ENCODE measurements at regions not wholly inside any gene's neighbourhood (a gene's known extent, or its start where the extent isn't known, plus 50 kb on each side); places are given as distances from the start of the nearest gene placed in this dataset.
"Not testable (repeated sequence)": the region's sequence is repeated elsewhere in the genome, so short reads cannot be mapped to it uniquely, and the experiment has no call there.

DNA sequence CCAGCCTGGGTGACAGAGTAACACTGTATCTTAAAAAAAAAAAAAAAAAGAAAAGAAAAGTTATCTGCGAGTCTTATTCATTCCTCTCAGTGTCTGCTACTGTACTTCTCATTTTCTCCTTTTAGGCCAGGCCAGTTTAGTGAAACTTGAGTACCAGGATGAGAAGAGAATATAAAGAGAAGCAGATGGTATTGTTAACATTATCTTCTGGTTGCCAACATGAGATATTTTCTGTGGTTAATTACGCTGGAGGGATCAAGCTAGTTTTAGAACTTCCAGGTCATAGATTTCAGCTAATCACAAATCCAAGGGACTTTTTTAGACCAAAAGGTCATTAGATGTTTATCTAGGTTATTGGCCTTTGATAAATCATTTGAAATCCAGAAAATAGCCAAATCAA is 252.6 kb upstream of the SMIM30 start:
- no peak overlapping the region for H3K9ac ChIP-seq (ENCODE audit: low read depth, low read length)
- no peaks in the 10 kb centered on the region for H3K36me3 ChIP-seq (ENCODE audit: insufficient read depth, low read length)
- no peaks in the 10 kb centered on the region for H3K27me3 ChIP-seq (ENCODE audit: control insufficient read depth, insufficient read depth, low read length)
- H3K9me3 ChIP-seq (replicated peaks; ENCODE audit: low read length), result no peaks in the 10 kb centered on the region
- peaks cover 6% of the 10 kb centered on the region for H3K4me1 ChIP-seq (ENCODE audit: control insufficient read depth, insufficient read depth, low read length)
- H3K4me2 ChIP-seq (ENCODE audit: low read length), result no peak overlapping the region
- H3K4me3 ChIP-seq (ENCODE audit: low read length), result no peak overlapping the region

GRCh38 chr7:113368256-113368655 is 249.9 kb upstream of the SMIM30 start:
- Histone ChIP-seq H3K9ac (ENCODE audit: low read depth, low read length) (no peak overlapping the region), H3K27me3 (ENCODE audit: control insufficient read depth, insufficient read depth, low read length) (no peaks in the 10 kb centered on the region), H3K4me1 (ENCODE audit: control insufficient read depth, insufficient read depth, low read length) (peaks cover 6% of the 10 kb centered on the region), H3K36me3 (ENCODE audit: insufficient read depth, low read length) (no peaks in the 10 kb centered on the region), H3K9me3 (replicated peaks; ENCODE audit: low read length) (no peaks in the 10 kb centered on the region), H3K4me3 (ENCODE audit: low read length) (no peak overlapping the region), H3K4me2 (ENCODE audit: low read length) (no peak overlapping the region)

DNA sequence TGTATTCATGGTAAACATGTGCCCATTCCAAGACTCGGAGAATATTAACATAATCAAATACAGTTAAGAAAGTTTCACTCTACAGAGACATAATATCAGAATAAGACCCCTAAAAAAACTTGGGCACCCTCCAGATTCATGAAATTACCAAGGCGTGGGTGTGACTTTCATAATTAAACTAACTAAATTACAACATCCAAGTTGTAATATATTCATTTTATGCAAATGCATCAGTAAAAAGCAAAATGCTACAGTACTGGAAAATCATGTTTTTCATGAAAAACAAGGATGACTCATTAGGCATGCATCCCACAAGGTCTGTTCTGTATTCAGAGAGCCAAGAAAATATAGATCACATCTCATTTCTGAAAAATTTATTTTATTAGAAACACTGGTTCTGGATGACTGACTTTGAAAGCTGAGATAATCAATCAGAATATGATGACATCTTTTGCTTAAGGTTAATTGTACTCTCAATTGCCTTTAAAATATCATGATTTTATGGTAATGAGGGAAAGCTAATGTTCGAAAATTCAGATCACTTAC is 248.8 kb upstream of the SMIM30 start:
- H3K4me1 ChIP-seq (ENCODE audit: control insufficient read depth, insufficient read depth, low read length), result peaks cover 6% of the 10 kb centered on the region
- no peaks in the 10 kb centered on the region for H3K9me3 ChIP-seq (replicated peaks; ENCODE audit: low read length)
- H3K9ac ChIP-seq (ENCODE audit: low read depth, low read length), result no peak overlapping the region
- no peak overlapping the region for H3K4me3 ChIP-seq (ENCODE audit: low read length)
- H3K4me2 ChIP-seq (ENCODE audit: low read length), result no peak overlapping the region
- H3K36me3 ChIP-seq (ENCODE audit: insufficient read depth, low read length), result no peaks in the 10 kb centered on the region
- no peaks in the 10 kb centered on the region for H3K27me3 ChIP-seq (ENCODE audit: control insufficient read depth, insufficient read depth, low read length)

DNA sequence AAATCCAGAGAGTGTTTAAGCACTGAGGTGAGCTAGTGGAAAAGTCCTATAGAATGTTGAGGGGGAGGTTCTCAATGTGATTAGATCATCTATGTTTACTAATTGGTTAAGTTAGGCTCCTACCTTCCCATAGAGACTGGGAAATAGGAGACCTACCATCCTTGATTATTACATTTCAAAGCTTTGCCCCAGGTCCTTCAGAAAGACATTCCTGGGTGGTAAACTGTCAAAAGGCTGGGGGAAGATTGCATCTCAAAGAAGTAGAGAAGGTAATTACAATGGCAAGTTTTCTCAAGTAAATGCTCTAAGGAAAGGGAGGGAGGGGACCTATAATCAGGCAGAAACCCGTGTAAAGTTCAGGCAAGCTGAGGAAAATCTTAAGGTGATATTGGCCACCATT is 247.8 kb upstream of the SMIM30 start:
- H3K9ac ChIP-seq (ENCODE audit: low read depth, low read length), result no peak overlapping the region
- H3K4me2 ChIP-seq (ENCODE audit: low read length), result no peak overlapping the region
- H3K4me3 ChIP-seq (ENCODE audit: low read length), result no peak overlapping the region
- H3K27me3 ChIP-seq (ENCODE audit: control insufficient read depth, insufficient read depth, low read length), result no peaks in the 10 kb centered on the region
- H3K4me1 ChIP-seq (ENCODE audit: control insufficient read depth, insufficient read depth, low read length), result peaks cover 3% of the 10 kb centered on the region
- H3K9me3 ChIP-seq (replicated peaks; ENCODE audit: low read length), result no peaks in the 10 kb centered on the region
- no peaks in the 10 kb centered on the region for H3K36me3 ChIP-seq (ENCODE audit: insufficient read depth, low read length)

- Histone ChIP-seq H3K36me3 (ENCODE audit: insufficient read depth, low read length) (no peaks in the 10 kb centered on the region), H3K4me3 (ENCODE audit: low read length) (no peak overlapping the region), H3K4me1 (ENCODE audit: control insufficient read depth, insufficient read depth, low read length) (no peaks in the 10 kb centered on the region), H3K27me3 (ENCODE audit: control insufficient read depth, insufficient read depth, low read length) (no peaks in the 10 kb centered on the region), H3K9ac (ENCODE audit: low read depth, low read length) (no peak overlapping the region), H3K4me2 (ENCODE audit: low read length) (no peak overlapping the region), H3K9me3 (replicated peaks; ENCODE audit: low read length) (no peaks in the 10 kb centered on the region)
Observed at GRCh38 chr7:113349339-113349738, 231.0 kb upstream of the SMIM30 start.

DNA sequence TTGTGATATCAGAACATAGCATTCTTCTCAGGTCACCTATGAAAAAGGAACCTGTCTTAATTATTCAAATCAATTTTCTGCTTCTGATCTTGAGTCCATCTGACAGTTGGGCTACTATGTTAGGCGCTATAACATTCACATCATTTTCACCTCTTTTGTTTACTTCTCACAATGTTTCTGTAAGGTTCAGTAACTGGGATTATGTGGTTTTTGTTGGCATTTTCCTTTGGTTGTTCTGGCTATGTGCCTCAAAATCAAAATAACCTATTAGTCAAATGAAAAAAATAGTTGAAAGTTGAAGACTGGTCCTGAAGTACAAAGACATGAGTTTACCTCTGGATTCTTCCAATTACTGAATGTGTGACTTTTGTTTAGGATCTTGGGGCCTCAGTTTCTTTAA is 221.3 kb upstream of the SMIM30 start:
- no peak overlapping the region for H3K4me3 ChIP-seq (ENCODE audit: low read length)
- no peak overlapping the region for H3K9ac ChIP-seq (ENCODE audit: low read depth, low read length)
- no peaks in the 10 kb centered on the region for H3K27me3 ChIP-seq (ENCODE audit: control insufficient read depth, insufficient read depth, low read length)
- no peaks in the 10 kb centered on the region for H3K9me3 ChIP-seq (replicated peaks; ENCODE audit: low read length)
- no peaks in the 10 kb centered on the region for H3K4me1 ChIP-seq (ENCODE audit: control insufficient read depth, insufficient read depth, low read length)
- H3K36me3 ChIP-seq (ENCODE audit: insufficient read depth, low read length), result no peaks in the 10 kb centered on the region
- no peak overlapping the region for H3K4me2 ChIP-seq (ENCODE audit: low read length)

DNA sequence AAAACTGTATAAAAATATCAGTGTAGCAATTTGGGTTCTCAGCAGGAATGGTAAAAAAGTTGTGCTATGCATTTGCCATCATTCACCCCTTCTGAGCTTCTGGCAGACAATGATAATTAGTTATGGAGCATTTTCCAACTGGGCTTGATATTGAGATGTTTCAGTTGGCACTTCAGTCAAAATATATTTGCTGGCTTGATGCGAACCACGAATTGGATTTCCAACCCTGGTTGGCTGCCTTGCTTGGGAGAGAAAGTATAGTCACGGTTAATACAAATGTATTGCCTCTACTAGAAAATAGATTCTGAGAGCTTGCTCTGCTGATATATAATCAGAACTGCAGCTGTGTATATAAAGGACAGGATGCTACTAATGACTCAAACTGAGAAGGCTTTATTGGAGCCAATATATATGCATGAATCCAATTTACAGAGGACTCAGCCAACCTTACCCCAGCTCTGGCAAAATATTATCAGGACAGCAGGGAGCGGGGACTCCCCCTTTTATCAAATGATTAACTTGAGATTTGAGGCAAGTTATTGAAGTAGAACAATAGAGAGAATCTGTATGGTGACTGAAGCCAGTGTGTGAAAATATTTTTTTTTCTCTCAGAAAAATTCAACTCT is 219.8 kb upstream of the SMIM30 start:
- Histone ChIP-seq H3K4me1 (ENCODE audit: control insufficient read depth, insufficient read depth, low read length) (no peaks in the 10 kb centered on the region), H3K9me3 (replicated peaks; ENCODE audit: low read length) (no peaks in the 10 kb centered on the region), H3K4me3 (ENCODE audit: low read length) (no peak overlapping the region), H3K27me3 (ENCODE audit: control insufficient read depth, insufficient read depth, low read length) (no peaks in the 10 kb centered on the region), H3K36me3 (ENCODE audit: insufficient read depth, low read length) (no peaks in the 10 kb centered on the region), H3K4me2 (ENCODE audit: low read length) (no peak overlapping the region), H3K9ac (ENCODE audit: low read depth, low read length) (no peak overlapping the region)

GRCh38 chr7:113336838-113337237 is 218.5 kb upstream of the SMIM30 start:
- not testable (repeated sequence) for H3K4me1 ChIP-seq (ENCODE audit: control insufficient read depth, insufficient read depth, low read length); H3K9me3 ChIP-seq (replicated peaks; ENCODE audit: low read length); H3K27me3 ChIP-seq (ENCODE audit: control insufficient read depth, insufficient read depth, low read length); H3K36me3 ChIP-seq (ENCODE audit: insufficient read depth, low read length); H3K4me3 ChIP-seq (ENCODE audit: low read length); H3K4me2 ChIP-seq (ENCODE audit: low read length); H3K9ac ChIP-seq (ENCODE audit: low read depth, low read length)

DNA sequence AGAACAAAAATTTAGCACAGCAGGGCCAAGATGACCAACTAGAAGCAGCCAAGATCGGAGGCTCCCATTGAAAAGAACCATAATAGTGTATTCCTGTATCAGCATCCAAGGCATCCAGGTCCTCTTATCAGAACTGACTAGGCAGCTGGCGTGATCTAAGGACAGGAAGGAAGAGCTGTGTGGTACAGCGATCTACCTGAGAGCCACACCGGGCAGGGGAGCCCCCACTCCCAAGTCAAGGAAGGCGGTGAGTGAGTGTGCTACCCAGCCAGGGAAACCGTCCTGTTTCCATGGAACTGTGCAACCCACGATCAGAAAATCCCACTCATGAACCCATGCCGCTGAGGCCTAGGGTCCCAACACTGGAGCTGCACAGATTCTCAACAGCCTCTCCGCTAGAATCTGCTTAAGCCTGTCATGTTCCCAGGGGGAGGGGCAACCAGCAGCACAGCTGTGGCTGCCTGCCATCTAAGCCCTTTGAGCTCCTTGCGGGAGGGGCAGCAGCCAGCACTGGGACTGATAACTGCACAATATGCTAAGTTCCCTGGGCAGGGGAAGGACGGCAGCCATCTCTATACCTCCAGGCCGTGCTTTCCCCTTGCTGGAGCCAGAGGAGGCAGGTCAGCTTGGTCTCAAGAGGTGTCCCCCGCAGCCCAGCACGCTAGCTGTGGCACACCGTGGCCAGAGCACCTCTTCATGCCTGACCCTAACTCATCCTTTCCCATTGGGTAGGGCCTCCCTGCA is 213.0 kb upstream of the SMIM30 start:
- Histone ChIP-seq H3K4me3 (ENCODE audit: low read length) (no peak overlapping the region), H3K9me3 (replicated peaks; ENCODE audit: low read length) (no peaks in the 10 kb centered on the region), H3K36me3 (ENCODE audit: insufficient read depth, low read length) (no peaks in the 10 kb centered on the region), H3K9ac (ENCODE audit: low read depth, low read length) (no peak overlapping the region), H3K4me1 (ENCODE audit: control insufficient read depth, insufficient read depth, low read length) (no peaks in the 10 kb centered on the region), H3K4me2 (ENCODE audit: low read length) (no peak overlapping the region), H3K27me3 (ENCODE audit: control insufficient read depth, insufficient read depth, low read length) (no peaks in the 10 kb centered on the region)

DNA sequence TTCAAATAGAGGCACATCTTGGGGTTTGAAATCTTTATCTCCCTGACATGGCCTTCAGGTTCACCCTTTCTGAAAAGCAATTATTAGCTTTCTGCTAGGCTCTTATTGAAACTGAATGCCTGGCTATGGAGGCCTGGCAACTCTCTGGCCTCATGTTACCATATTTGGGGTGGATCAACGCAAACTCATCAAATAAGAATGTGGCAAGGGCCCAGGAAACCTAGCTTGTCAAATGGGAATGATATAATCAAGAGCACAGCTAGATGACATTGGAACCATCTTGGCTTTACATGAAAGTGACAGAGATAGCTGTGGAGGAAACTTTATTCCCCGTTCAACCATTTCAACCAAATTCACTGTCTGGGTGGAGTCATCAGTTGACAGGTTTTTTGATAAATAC is 202.8 kb upstream of the SMIM30 start:
- Histone ChIP-seq H3K4me2 (ENCODE audit: low read length) (no peak overlapping the region), H3K36me3 (ENCODE audit: insufficient read depth, low read length) (no peaks in the 10 kb centered on the region), H3K4me1 (ENCODE audit: control insufficient read depth, insufficient read depth, low read length) (peaks cover 5% of the 10 kb centered on the region), H3K9me3 (replicated peaks; ENCODE audit: low read length) (no peaks in the 10 kb centered on the region), H3K9ac (ENCODE audit: low read depth, low read length) (no peak overlapping the region), H3K4me3 (ENCODE audit: low read length) (no peak overlapping the region), H3K27me3 (ENCODE audit: control insufficient read depth, insufficient read depth, low read length) (no peaks in the 10 kb centered on the region)

DNA sequence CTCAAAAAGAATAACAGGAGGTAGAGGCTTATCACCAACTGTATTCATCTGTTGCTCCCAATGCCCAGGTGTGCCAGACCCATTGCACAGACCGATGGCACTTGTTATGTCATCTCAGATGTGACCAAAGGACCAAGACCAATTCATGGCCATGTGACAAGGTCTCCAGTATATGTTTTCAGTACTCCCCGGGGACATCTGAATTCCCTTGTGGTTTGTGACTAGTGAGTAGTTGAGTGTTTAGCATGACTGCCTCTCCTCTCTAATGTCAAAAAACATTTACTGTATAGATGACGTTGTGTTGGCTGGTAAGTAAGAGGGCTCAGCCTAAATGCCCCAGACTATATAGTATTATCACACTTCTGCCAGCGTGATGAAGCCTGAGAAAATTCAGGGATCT is 202.1 kb upstream of the SMIM30 start:
- Histone ChIP-seq H3K27me3 (ENCODE audit: control insufficient read depth, insufficient read depth, low read length) (no peaks in the 10 kb centered on the region), H3K36me3 (ENCODE audit: insufficient read depth, low read length) (no peaks in the 10 kb centered on the region), H3K4me3 (ENCODE audit: low read length) (no peak overlapping the region), H3K4me2 (ENCODE audit: low read length) (no peak overlapping the region), H3K4me1 (ENCODE audit: control insufficient read depth, insufficient read depth, low read length) (peaks cover 5% of the 10 kb centered on the region), H3K9ac (ENCODE audit: low read depth, low read length) (no peak overlapping the region), H3K9me3 (replicated peaks; ENCODE audit: low read length) (no peaks in the 10 kb centered on the region)

DNA sequence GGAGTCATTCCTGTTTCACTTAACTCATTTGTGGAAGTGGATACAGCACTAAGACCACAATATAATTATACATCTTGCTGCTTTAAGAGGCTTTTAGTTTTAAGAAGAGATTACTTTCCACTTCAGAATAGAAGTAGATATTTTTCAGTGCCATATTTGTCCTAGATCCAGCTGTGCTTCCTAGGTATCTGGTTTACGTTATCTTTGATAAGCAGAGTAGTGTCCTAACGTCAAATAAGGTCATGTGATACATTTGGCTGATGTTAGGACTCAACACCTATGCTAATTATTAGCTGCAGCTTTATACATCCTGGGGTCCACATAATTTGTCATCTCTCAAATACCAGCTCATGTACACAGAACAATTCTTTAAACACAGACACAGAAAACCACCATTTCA is 196.2 kb upstream of the SMIM30 start:
- Histone ChIP-seq H3K9ac (ENCODE audit: low read depth, low read length) (no peak overlapping the region), H3K4me2 (ENCODE audit: low read length) (no peak overlapping the region), H3K4me3 (ENCODE audit: low read length) (no peak overlapping the region)

More for the DNA sequence above, 196.2 kb upstream of the SMIM30 start:
- Histone ChIP-seq H3K4me1 (ENCODE audit: control insufficient read depth, insufficient read depth, low read length) (no peaks in the 10 kb centered on the region), H3K9me3 (replicated peaks; ENCODE audit: low read length) (no peaks in the 10 kb centered on the region), H3K36me3 (ENCODE audit: insufficient read depth, low read length) (no peaks in the 10 kb centered on the region), H3K27me3 (ENCODE audit: control insufficient read depth, insufficient read depth, low read length) (no peaks in the 10 kb centered on the region)

Data from skeletal muscle satellite cell (primary cell).